ENCODE measurements at regions not wholly inside any gene's neighbourhood (a gene's known extent, or its start where the extent isn't known, plus 50 kb on each side); places are given as distances from the start of the nearest gene placed in this dataset.

- no peak for DNase-seq
Observed at GRCh38 chr3:16119887-16120286, 54.6 kb upstream of the GALNT15 start.

DNA sequence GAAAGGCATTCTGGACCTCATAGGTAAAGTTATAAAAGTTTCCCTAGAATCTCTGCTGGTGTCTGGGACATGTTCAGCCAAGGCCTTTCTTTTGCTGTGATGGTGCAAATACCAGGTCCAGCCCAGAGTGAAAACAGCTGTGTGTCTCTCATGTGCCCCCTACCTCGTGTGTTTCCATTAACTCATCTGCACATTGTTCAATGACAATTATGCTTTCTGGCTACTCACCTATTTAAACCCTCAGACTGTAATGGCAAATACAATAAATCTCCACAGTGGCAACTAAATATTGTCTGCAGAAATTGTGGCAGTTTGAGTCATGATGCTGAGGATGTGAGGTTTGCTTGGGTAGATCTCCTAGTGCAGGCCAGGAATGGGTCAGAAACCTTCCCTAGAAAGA is 53.1 kb upstream of the GALNT15 start:
- no peak for DNase-seq

DNA sequence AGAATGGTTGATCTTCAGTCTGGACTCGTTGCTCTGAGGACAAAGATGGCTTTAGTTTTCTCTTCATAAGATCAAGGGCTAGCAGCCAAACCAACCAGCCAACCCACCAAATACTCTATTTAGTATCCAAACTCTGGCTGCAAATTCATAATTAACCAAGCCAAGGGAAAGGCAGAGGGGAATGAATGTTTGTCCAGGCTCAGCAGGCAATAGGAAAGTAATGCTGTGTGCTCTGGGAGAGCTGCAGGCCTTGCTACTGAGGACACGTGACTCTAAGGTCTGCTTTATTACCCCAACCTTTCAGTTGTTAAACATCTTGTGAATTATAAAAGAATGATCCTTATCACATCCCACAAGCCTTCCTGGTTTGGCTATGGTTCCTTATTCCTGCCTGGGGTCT is 52.3 kb upstream of the GALNT15 start:
- no peak for DNase-seq

DNA sequence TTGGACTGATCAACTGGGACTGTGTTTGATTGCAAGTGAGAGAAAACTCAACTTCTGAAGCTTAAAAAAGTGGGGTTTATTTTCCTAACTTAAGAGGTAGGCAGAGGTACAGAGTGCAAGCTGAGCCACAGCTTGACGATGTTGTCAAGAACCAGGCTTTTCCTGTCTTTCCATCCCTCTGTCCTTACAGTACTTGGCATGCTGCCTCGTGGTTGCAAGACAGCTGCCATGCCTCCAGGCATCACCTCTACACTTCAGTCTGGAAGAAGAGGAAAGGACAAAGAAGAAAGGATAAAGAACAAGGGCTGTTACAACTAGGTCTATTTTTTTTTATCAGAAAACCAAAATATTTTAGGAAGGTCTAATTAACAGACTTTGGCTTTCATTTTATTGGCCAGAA is 51.8 kb upstream of the GALNT15 start:
- DNase-seq: no peak

DNA sequence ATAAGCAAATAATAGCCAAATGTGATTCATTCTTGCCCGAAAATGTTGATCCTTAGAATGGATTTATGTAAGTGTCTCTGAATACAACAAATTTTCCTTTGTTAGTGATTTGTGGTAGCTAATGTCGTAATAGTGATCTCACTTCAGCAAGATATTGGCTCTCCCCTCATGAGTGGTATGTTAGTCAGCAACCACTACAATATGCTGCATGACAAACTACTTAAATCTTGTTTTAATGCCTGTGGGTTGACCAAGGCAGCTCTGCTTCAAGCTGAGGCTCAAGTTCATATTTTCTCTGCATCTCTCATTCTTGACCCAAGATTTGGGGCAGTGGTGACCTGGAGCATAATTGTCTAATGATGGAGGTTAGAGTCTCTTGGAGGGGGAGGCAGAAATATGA is 49.8 kb upstream of the GALNT15 start:
- no peak for DNase-seq
